MM.1S (cell line): ENCODE measurements at regions not wholly inside any gene's neighbourhood (a gene's known extent, or its start where the extent isn't known, plus 50 kb on each side); places are given as distances from the start of the nearest gene placed in this dataset.
"Not testable (repeated sequence)": the region's sequence is repeated elsewhere in the genome, so short reads cannot be mapped to it uniquely, and the experiment has no call there.

Source experiments
- DNase-seq: peaks from one replicate; pipeline ENCODE4 v3.0.0-alpha.2; 2015
- H2AFZ ChIP-seq: fragments of 300-600 bp; sonication (generic); 2 replicates; pipeline ENCODE4 v1.6.0; 2016; ENCODE audit warnings: antibody characterized with exemption, low read length
- H3F3A ChIP-seq: fragments of 300-600 bp; sonication (generic); 2 replicates; pipeline ENCODE4 v1.6.1; 2016; ENCODE audit warnings: mild to moderate bottlenecking, antibody characterized with exemption, low read length, moderate library complexity, mixed read lengths; ENCODE audit not compliant: insufficient read depth
- H3K27ac ChIP-seq: fragments of 300-600 bp; sonication (generic); 2 replicates; pipeline ENCODE4 v1.5.1; 2016; ENCODE audit warnings: mild to moderate bottlenecking, low read length
- H3K27me3 ChIP-seq: fragments of 300-600 bp; sonication (generic); replicated peaks from 2 replicates; pipeline ENCODE4 v1.6.0; 2016; ENCODE audit warnings: low read length; ENCODE audit not compliant: insufficient read depth
- H3K36me3 ChIP-seq: fragments of 300-600 bp; sonication (generic); replicated peaks from 2 replicates; pipeline ENCODE4 v1.6.1; 2016; ENCODE audit warnings: mild to moderate bottlenecking, low read length, mixed read lengths; ENCODE audit not compliant: insufficient read depth
- H3K4me1 ChIP-seq: fragments of 300-600 bp; sonication (generic); 2 replicates; pipeline ENCODE4 v1.6.1; 2016; ENCODE audit warnings: low read length, mixed read lengths
- H3K4me2 ChIP-seq: fragments of 300-600 bp; sonication (generic); 2 replicates; pipeline ENCODE4 v1.6.0; 2016; ENCODE audit warnings: low read depth, low read length
- H3K4me3 ChIP-seq: fragments of 300-600 bp; sonication (generic); 2 replicates; pipeline ENCODE4 v1.5.1; 2016; ENCODE audit warnings: low read length, mixed read lengths
- H3K79me2 ChIP-seq: fragments of 300-600 bp; sonication (generic); 2 replicates; pipeline ENCODE4 v1.6.1; 2016; ENCODE audit warnings: mixed run types, low read length, mixed read lengths
- H3K9ac ChIP-seq: fragments of 300-600 bp; sonication (generic); 2 replicates; pipeline ENCODE4 v1.6.1; 2016; ENCODE audit warnings: low read length, mixed read lengths
- H3K9me2 ChIP-seq: fragments of 300-600 bp; sonication (generic); replicated peaks from 2 replicates; pipeline ENCODE4 v1.6.1; 2016; ENCODE audit warnings: mild to moderate bottlenecking, low read length, mixed read lengths; ENCODE audit not compliant: insufficient read depth
- H3K9me3 ChIP-seq: fragments of 300-600 bp; sonication (generic); replicated peaks from 2 replicates; pipeline ENCODE4 v1.6.1; 2016; ENCODE audit warnings: mild to moderate bottlenecking, low read length, mixed read lengths; ENCODE audit not compliant: insufficient read depth
- H4K20me1 ChIP-seq: fragments of 300-600 bp; sonication (generic); 2 replicates; pipeline ENCODE4 v1.6.1; 2016; ENCODE audit warnings: mild to moderate bottlenecking, low read length, moderate library complexity, mixed read lengths; ENCODE audit not compliant: insufficient read depth
- EZH2 ChIP-seq: fragments of 300-600 bp; sonication (generic); optimal IDR thresholded peaks from 2 replicates; pipeline ENCODE3; 2017; ENCODE audit warnings: low read depth, mild to moderate bottlenecking, antibody characterized with exemption, low read length, mixed read lengths
- EZH2phosphoT487 ChIP-seq: fragments of 300-600 bp; sonication (generic); IDR thresholded peaks from 2 replicates; pipeline ENCODE4 v1.6.1; 2018; ENCODE audit warnings: antibody characterized with exemption, low read length
- TF ChIP-seq, protein P1 (sequence below): fragments of 300-600 bp; sonication (generic); IDR thresholded peaks from 2 replicates; pipeline ENCODE4 v1.5.1; 2016; ENCODE audit warnings: antibody characterized with exemption, low read length, mixed read lengths

DNA sequence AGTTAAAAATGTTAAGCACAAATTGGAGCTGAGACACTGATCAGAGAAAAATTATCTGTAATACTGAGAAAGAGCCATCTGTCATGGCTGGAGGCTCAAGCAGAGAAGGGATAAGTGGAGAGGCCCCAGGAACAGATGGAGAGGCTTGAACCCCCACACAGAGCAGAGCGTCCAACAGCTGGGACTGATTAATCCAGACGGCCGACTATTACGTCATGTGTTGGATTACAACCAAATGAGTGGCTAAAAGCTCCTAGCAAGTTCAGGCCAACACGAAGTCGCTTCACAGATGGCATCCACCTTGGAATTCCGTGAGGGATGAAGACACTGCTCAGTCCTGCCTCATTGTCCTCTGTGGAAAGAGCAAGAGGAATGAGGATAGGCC, 57.7 kb upstream of the ATXN3L start:
- no peaks in the 10 kb centered on the region for H3K9me2 ChIP-seq
- no peaks in the 10 kb centered on the region for H3K27me3 ChIP-seq
- DNase-seq: no peak
- H3K4me3 ChIP-seq: no peak overlapping the region
- no peaks in the 10 kb centered on the region for H3F3A ChIP-seq
- no peaks in the 10 kb centered on the region for H3K36me3 ChIP-seq
- no peak overlapping the region for H2AFZ ChIP-seq
- no peak overlapping the region for H3K9ac ChIP-seq
- no peak overlapping the region for H3K4me2 ChIP-seq
- H3K9me3 ChIP-seq: no peaks in the 10 kb centered on the region
- TF ChIP-seq, protein P1, sequence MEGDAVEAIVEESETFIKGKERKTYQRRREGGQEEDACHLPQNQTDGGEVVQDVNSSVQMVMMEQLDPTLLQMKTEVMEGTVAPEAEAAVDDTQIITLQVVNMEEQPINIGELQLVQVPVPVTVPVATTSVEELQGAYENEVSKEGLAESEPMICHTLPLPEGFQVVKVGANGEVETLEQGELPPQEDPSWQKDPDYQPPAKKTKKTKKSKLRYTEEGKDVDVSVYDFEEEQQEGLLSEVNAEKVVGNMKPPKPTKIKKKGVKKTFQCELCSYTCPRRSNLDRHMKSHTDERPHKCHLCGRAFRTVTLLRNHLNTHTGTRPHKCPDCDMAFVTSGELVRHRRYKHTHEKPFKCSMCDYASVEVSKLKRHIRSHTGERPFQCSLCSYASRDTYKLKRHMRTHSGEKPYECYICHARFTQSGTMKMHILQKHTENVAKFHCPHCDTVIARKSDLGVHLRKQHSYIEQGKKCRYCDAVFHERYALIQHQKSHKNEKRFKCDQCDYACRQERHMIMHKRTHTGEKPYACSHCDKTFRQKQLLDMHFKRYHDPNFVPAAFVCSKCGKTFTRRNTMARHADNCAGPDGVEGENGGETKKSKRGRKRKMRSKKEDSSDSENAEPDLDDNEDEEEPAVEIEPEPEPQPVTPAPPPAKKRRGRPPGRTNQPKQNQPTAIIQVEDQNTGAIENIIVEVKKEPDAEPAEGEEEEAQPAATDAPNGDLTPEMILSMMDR: no peak
- TF ChIP-seq EZH2 (no peak), EZH2phosphoT487 (no peak)
- no peak overlapping the region for H3K27ac ChIP-seq
- no peaks in the 10 kb centered on the region for H4K20me1 ChIP-seq
- no peaks in the 10 kb centered on the region for H3K4me1 ChIP-seq
- H3K79me2 ChIP-seq: no peaks in the 10 kb centered on the region

GRCh38 chrX:13376857-13377549, 57.1 kb upstream of the ATXN3L start:
- no peak overlapping the region for H3K4me3 ChIP-seq
- H3K27ac ChIP-seq: no peak overlapping the region
- H3K27me3 ChIP-seq: no peaks in the 10 kb centered on the region
- H3K9me3 ChIP-seq: no peaks in the 10 kb centered on the region
- H3K9ac ChIP-seq: no peak overlapping the region
- no peak for DNase-seq
- no peaks in the 10 kb centered on the region for H3K4me1 ChIP-seq
- no peak overlapping the region for H3K4me2 ChIP-seq
- H3K36me3 ChIP-seq: no peaks in the 10 kb centered on the region
- H3F3A ChIP-seq: no peaks in the 10 kb centered on the region
- TF ChIP-seq, protein P1: no peak
- TF ChIP-seq EZH2 (no peak), EZH2phosphoT487 (no peak)
- no peaks in the 10 kb centered on the region for H3K79me2 ChIP-seq
- H2AFZ ChIP-seq: no peak overlapping the region
- H3K9me2 ChIP-seq: no peaks in the 10 kb centered on the region
- H4K20me1 ChIP-seq: no peaks in the 10 kb centered on the region

- not testable (repeated sequence) for H3K27ac ChIP-seq, H3K4me2 ChIP-seq
Measured at GRCh38 chrX:13375596-13375995, 55.7 kb upstream of the ATXN3L start.

GRCh38 chrX:13374364-13374763, 54.5 kb upstream of the ATXN3L start:
- TF ChIP-seq EZH2: no peak
- TF ChIP-seq, protein P1: no peak
- TF ChIP-seq EZH2phosphoT487: no peak
- H3K27ac ChIP-seq: no peak overlapping the region

More at GRCh38 chrX:13375596-13375995, 55.7 kb upstream of the ATXN3L start:
- not testable (repeated sequence) for H3F3A ChIP-seq, H3K27me3 ChIP-seq, DNase-seq, H2AFZ ChIP-seq, H3K36me3 ChIP-seq, H3K9me2 ChIP-seq, H4K20me1 ChIP-seq, H3K9ac ChIP-seq, H3K9me3 ChIP-seq, H3K4me3 ChIP-seq, H3K79me2 ChIP-seq, H3K4me1 ChIP-seq

More at GRCh38 chrX:13374364-13374763, 54.5 kb upstream of the ATXN3L start:
- Histone ChIP-seq H3K27me3 (no peaks in the 10 kb centered on the region), H3K79me2 (no peaks in the 10 kb centered on the region), H2AFZ (no peak overlapping the region), H3K4me3 (no peak overlapping the region), H3K9me2 (no peaks in the 10 kb centered on the region), H4K20me1 (no peaks in the 10 kb centered on the region), H3K9me3 (no peaks in the 10 kb centered on the region), H3K36me3 (no peaks in the 10 kb centered on the region), H3F3A (no peaks in the 10 kb centered on the region), H3K4me2 (no peak overlapping the region), H3K4me1 (no peaks in the 10 kb centered on the region), H3K9ac (no peak overlapping the region)
- DNase-seq: no peak
